Activated naive CD8-positive, alpha-beta T cell treated with anti-CD3 and anti-CD28 coated beads, Interleukin-2, amount 10 ng/mL, durations not matched to agents 7 days and 5 days (primary cell): ENCODE measurements at regions not wholly inside any gene's neighbourhood (a gene's known extent, or its start where the extent isn't known, plus 50 kb on each side); places are given as distances from the start of the nearest gene placed in this dataset.

Experiments used
- ATAC-seq: fragments of 150-1000 bp; cut with Tn5 transposase; one replicate; pipeline ENCODE4 v1.10.0; 2021; ENCODE audit warnings: low read depth, moderate library complexity
- POLR2A ChIA-PET: fragments of 350-600 bp; sonication (Branson Sonifier 250); formaldehyde crosslinking; loops from one replicate; lab custom pipeline; 2021; ENCODE audit warnings: antibody characterized with exemption; lab: Charles Lee
- DNase-seq: peaks from one replicate; pipeline ENCODE4 v3.0.0; 2021
- H3K27ac Mint-ChIP-seq: one replicate; pipeline ENCODE4 v1.8.0; 2022; ENCODE audit warnings: mild to moderate bottlenecking, mixed read lengths
- H3K27me3 Mint-ChIP-seq: one replicate; pipeline ENCODE4 v1.8.0; 2022; ENCODE audit warnings: mild to moderate bottlenecking, moderate library complexity, mixed read lengths
- H3K36me3 Mint-ChIP-seq: one replicate; pipeline ENCODE4 v1.8.0; 2021; ENCODE audit warnings: mild to moderate bottlenecking, mixed read lengths
- H3K4me1 Mint-ChIP-seq: one replicate; pipeline ENCODE4 v1.8.0; 2021; ENCODE audit warnings: mixed read lengths
- H3K4me3 Mint-ChIP-seq: one replicate; pipeline ENCODE4 v1.8.0; 2022; ENCODE audit warnings: mild to moderate bottlenecking, moderate library complexity, mixed read lengths
- H3K9me3 Mint-ChIP-seq: one replicate; pipeline ENCODE4 v1.8.0; 2021; ENCODE audit warnings: mixed read lengths

DNA sequence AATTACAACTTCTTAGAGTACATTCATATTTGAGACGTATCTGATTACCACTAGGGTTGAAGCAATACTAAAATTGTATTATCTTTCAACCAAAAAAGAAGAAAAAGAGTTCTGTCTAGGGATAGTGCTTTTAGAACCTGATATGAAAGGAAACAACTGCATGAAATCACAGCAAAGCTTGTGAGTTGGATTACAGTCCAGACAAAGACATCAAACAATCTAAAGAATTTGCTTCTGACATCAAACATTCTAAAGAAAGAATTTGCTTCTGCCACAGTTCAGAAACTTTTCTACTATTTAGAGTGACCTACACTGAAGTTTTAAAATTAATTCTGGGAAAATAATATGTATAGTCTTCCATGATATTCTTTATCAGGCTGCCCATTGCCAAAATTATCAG, 1141.1 kb upstream of the ACO1 start:
- Mint-ChIP-seq H3K36me3 (no peaks in the 10 kb centered on the region), H3K27ac (no peak overlapping the region), H3K4me3 (no peak overlapping the region), H3K4me1 (no peaks in the 10 kb centered on the region), H3K9me3 (peaks cover 1% of the 10 kb centered on the region), H3K27me3 (no peaks in the 10 kb centered on the region)
- ATAC-seq (no peak), DNase-seq (no peak)
- POLR2A ChIA-PET: no interaction called here

DNA sequence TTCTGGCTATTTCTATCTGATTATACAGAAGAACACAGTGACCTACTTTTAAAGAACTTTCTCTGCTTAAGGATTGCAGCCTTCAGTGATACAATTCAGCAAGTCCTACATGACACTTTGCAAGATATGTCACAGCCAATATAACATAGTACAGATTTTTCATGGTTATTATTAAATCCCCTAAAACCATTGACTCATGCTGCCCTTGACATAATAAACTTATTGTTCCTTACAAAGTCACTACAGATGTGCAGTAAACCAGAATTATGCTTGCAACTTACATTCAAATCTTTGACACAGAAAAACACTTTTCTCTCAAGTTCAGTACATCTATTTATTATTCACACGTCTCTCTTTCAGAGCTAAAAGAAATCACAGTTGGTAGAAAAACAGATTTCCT, 1136.3 kb upstream of the ACO1 start:
- POLR2A ChIA-PET: no interaction called here
- no peak for DNase-seq
- H3K27ac Mint-ChIP-seq: no peak overlapping the region

DNA sequence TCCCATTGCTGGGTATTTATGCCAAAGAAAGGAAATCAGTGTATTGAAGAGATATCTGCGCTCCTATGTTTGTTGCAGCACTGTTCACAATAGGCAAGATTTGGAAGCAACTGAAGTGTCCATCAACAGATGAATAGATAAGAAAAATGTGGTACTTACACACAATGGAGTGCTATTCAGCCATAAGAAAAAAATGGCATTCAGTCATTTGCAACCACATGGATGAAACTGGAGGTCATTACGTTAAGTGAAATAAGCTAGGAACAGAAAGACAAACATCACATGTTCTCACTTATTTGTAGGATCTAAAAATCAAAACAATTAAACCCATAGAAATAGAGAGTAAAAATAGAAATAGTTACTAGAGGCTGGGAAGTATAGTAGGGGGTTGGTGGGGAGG, 1133.1 kb upstream of the ACO1 start:
- DNase-seq (no peak), ATAC-seq (no peak)
- H3K36me3 Mint-ChIP-seq: no peaks in the 10 kb centered on the region
- H3K4me3 Mint-ChIP-seq: no peak overlapping the region
- peaks cover 1% of the 10 kb centered on the region for H3K9me3 Mint-ChIP-seq
- POLR2A ChIA-PET: no interaction called here
- no peaks in the 10 kb centered on the region for H3K4me1 Mint-ChIP-seq
- H3K27ac Mint-ChIP-seq: no peak overlapping the region
- no peaks in the 10 kb centered on the region for H3K27me3 Mint-ChIP-seq

More for the DNA sequence above, 1136.3 kb upstream of the ACO1 start:
- no peaks in the 10 kb centered on the region for H3K4me1 Mint-ChIP-seq
- peaks cover 1% of the 10 kb centered on the region for H3K9me3 Mint-ChIP-seq
- no peak overlapping the region for H3K4me3 Mint-ChIP-seq
- ATAC-seq: no peak
- no peaks in the 10 kb centered on the region for H3K36me3 Mint-ChIP-seq
- no peaks in the 10 kb centered on the region for H3K27me3 Mint-ChIP-seq

DNA sequence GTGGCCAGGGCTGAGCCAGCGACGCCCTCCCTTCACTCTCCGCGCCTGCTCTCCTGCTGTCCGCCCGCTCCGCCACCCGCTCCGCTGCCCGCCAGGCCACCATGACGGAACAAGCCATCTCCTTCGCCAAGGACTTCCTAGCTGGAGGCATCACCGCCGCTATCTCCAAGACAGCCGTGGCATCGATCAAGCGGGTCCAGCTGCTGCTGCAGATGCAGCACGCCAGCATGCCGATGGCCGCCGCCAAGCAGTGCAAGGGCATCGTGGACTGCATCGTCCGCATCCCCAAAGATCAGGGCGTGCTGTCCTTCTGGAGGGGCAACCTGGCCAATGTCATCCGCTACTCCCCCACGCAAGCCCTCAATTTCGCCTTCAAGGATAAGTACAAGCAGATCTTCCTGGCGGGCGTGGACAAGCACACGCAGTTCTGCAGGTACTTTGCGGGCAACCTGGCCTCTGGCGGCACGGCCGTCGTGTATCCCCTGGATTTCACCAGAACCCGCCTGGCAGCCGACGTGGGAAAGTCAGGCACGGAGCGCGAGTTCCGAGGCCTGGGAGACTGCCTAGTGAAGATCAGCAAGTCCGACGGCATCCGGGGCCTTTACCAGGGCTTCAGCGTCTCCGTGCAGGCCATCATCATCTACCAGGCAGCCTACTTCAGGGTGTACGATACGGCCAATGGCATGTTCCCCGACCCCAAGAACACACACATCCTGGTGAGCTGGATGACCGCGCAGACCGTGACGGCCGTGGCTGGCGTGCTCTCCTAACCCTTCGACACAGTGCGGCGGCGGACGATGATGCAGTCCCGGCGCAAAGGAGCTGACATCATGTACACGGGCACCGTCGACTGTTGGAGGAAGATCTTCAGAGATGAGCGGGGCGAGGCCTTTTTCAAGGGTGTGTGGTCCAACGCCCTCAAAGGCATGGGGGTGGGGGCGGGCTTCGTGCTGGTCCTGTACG, 1130.4 kb upstream of the ACO1 start:
- no peak overlapping the region for H3K4me3 Mint-ChIP-seq
- no peaks in the 10 kb centered on the region for H3K27me3 Mint-ChIP-seq
- H3K27ac Mint-ChIP-seq: no peak overlapping the region
- POLR2A ChIA-PET: no interaction called here
- H3K4me1 Mint-ChIP-seq: no peaks in the 10 kb centered on the region
- no peak for ATAC-seq
- H3K36me3 Mint-ChIP-seq: no peaks in the 10 kb centered on the region
- H3K9me3 Mint-ChIP-seq: no peaks in the 10 kb centered on the region
- no peak for DNase-seq

DNA sequence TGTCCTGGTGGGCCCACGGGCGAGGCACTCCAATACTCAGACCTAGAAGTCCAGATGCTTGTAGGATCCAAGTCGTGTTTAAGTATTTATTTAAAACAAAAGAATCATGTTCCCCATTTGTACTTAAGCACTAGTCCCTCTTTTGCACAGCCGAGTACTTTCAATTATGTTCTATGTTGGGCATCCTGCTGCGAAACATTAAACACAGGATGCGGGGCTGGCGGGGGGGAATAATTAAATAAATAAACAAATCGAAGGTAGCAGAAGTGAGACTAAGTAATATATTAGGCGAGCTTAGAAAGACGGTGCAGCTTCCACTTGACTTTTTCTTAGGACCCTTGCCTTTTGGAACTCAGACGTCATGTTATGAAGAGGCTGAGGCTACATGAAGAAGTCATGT, 1129.2 kb upstream of the ACO1 start:
- no peaks in the 10 kb centered on the region for H3K9me3 Mint-ChIP-seq
- H3K27ac Mint-ChIP-seq: no peak overlapping the region
- no peaks in the 10 kb centered on the region for H3K27me3 Mint-ChIP-seq
- no peak overlapping the region for H3K4me3 Mint-ChIP-seq
- ATAC-seq: no peak
- no peak for DNase-seq
- peaks cover 4% of the 10 kb centered on the region for H3K4me1 Mint-ChIP-seq
- no peaks in the 10 kb centered on the region for H3K36me3 Mint-ChIP-seq
- POLR2A ChIA-PET: no interaction called here

DNA sequence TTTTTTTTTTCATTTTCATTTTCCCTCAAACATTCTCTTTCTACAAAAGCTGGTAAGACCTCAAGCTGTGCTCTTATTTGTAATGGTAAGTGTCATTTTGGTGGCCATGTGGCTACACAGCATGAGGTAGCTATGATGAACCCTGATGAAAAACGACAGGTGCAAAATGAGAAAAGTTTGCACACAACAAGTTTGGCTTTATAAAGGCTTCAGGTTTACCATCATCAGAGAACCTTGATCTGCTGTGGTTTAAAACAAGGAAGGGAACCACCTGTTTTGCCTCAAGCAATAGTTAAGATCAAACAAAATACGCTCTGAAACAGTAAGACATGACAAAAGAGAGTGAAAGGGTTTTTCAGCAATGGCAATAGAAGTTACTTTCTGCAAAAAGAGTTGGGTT, 1124.6 kb upstream of the ACO1 start:
- Mint-ChIP-seq H3K4me3 (peak overlapping the region; percentile 35), H3K36me3 (no peaks in the 10 kb centered on the region), H3K27ac (no peak overlapping the region), H3K9me3 (no peaks in the 10 kb centered on the region), H3K27me3 (no peaks in the 10 kb centered on the region), H3K4me1 (peaks cover 4% of the 10 kb centered on the region)
- POLR2A ChIA-PET: no interaction called here
- DNase-seq (no peak), ATAC-seq (peak; percentile 74)

DNA sequence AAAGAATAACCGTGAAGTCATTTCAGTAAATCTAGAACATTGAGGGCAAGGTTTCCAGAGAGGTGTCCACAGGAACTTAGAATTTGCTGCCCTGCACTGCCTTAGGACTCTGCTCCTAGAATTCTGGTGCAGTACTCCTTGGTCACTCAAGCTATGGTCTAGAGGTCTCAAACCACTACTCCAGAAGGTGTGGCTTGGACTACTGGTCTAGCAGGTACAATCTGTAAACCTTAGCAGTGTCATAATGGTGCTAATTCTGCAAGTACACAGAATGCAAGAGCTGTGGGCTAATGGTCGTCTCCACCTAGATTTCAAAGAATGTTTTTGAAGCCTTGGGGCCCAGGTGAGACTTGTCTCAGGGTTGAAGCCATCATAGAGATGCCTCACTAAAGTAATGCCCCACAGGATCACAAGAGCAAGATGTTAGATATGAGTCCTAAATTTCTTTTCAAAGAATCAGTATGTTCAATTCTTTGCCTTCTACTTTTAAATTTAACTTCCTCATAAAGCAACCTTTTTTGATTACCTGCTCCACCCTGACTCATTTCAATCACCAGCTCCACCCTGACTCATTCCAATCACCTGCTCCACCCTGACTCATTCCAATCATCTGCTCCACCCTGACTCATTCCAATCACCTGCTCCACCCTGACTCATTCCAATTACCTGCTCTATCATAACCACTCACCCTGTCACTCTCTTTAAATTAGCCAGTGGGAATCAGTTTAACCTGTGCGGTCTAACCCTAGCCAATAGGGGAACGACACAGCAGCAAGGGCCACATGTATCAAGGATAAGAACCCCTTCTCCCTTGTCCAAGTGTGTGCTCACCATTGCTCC, 1111.8 kb upstream of the ACO1 start:
- Mint-ChIP-seq H3K36me3 (peaks cover 3% of the 10 kb centered on the region), H3K27ac (no peak overlapping the region), H3K4me1 (no peaks in the 10 kb centered on the region), H3K9me3 (peaks cover 10% of the 10 kb centered on the region), H3K4me3 (no peak overlapping the region), H3K27me3 (no peaks in the 10 kb centered on the region)
- no peak for ATAC-seq
- POLR2A ChIA-PET: interaction anchor here (0.7 kb wide), 1 partner anchor 35 kb away, joined by 3 read pairs; no protein-coding TSS in a partner anchor
- DNase-seq: no peak

DNA sequence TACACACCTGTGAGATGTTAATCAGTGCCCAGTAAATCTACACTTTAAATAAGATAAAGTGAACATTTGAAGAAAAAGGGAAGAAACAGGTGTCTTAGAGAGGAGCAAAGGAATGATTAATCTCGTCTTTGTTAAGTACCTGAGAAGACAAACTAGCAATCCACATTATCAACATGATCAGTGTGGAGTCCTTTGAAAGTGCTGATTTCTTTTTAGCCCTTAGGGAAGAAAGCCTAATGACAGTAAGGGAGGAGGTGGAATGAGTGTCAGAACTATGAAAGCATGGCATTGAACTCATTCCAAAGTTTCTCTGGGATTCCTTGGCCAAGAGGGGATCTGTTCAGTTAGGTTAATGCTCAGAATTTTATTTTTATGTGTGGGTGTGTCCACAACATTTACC, 1109.0 kb upstream of the ACO1 start:
- no peak overlapping the region for H3K27ac Mint-ChIP-seq
- H3K4me1 Mint-ChIP-seq: no peaks in the 10 kb centered on the region
- no peaks in the 10 kb centered on the region for H3K27me3 Mint-ChIP-seq
- no peak for ATAC-seq
- peaks cover 7% of the 10 kb centered on the region for H3K9me3 Mint-ChIP-seq
- peaks cover 3% of the 10 kb centered on the region for H3K36me3 Mint-ChIP-seq
- no peak for DNase-seq
- POLR2A ChIA-PET: no interaction called here
- no peak overlapping the region for H3K4me3 Mint-ChIP-seq

DNA sequence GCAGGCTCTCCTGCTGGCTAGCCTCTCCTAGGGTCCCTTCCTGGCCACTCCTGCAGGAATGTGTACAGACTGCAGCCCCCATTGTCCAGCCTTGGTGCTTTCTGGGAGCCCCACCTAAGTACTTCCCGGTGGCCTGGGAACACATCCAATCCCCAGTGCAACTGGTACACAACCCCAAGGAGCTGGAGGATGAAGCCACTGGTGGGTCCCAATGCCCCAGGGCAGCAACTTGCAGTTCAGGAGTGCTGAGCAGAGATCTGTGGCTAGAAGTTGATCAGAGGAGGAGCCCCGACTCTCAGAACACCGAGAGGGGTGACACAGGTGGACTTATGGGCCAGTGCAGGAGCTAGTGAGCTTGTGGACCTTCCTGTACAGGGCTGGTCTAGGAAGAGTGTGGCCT, 1093.7 kb upstream of the ACO1 start:
- ATAC-seq: no peak
- Mint-ChIP-seq H3K4me3 (no peak overlapping the region), H3K36me3 (peaks cover 5% of the 10 kb centered on the region), H3K9me3 (peaks cover 10% of the 10 kb centered on the region), H3K27ac (no peak overlapping the region), H3K4me1 (no peaks in the 10 kb centered on the region), H3K27me3 (peaks cover 1% of the 10 kb centered on the region)
- POLR2A ChIA-PET: no interaction called here
- DNase-seq: no peak

DNA sequence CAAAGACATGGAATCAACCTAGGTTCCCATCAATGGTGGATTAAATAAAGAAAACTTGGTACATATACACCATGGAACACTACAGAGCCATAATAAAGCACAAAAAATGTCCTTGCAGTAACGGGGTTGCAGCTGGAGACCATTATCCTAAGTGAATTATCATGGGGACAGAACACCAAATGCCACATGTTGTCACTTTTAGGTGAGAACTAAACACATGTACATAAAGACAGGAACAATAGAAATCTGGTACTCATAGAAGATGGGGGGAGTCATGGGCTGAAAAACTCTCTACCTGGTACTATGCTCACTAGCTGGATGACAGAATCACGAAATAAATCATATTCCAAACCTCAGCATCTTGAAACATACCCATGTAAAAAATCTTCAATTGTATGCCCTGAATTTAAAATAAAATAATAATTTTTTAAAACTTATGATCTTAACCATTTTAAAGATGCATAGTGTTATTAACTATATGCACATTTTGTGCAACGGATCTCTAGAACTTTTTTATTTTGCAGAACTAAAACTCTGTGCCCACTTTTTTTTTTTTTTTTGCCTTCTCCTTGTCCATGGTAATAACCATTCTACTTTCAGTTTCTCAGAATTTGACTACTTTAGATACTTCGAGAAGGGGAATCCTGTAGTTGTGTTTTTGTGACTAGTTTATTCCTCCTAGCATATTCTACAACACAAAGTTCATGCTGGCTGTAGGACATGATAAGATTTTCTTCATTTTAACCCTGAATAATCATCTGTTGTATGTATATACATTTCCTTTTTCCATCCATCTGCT, 1081.6 kb upstream of the ACO1 start:
- DNase-seq (no peak), ATAC-seq (no peak)
- Mint-ChIP-seq H3K27me3 (no peaks in the 10 kb centered on the region), H3K4me3 (peak overlapping the region; percentile 43), H3K9me3 (peaks cover 5% of the 10 kb centered on the region), H3K36me3 (no peaks in the 10 kb centered on the region), H3K27ac (no peak overlapping the region), H3K4me1 (peaks cover 10% of the 10 kb centered on the region)
- POLR2A ChIA-PET: no interaction called here

DNA sequence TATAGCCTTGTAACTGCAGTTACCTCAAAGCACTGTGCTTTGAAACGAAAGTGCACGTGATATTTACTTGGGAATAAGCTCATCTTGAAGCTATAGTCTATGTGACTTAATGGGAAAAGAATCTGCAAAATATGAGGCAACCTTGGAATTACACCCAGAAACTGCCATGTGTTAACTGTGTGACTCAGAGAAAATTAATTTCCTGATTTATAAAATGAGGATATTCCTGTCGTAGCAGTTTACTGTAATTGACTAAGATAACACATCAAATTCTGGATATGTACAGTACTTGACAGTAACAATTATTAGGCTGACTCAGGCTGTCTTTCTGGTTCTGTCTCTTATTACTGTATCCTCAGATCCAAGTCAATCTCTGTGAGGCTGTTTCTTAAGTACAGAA, 1079.9 kb upstream of the ACO1 start:
- ATAC-seq (no peak), DNase-seq (no peak)
- peaks cover 10% of the 10 kb centered on the region for H3K4me1 Mint-ChIP-seq
- no peak overlapping the region for H3K4me3 Mint-ChIP-seq
- peaks cover 5% of the 10 kb centered on the region for H3K9me3 Mint-ChIP-seq
- no peak overlapping the region for H3K27ac Mint-ChIP-seq
- no peaks in the 10 kb centered on the region for H3K36me3 Mint-ChIP-seq
- H3K27me3 Mint-ChIP-seq: no peaks in the 10 kb centered on the region
- POLR2A ChIA-PET: no interaction called here

DNA sequence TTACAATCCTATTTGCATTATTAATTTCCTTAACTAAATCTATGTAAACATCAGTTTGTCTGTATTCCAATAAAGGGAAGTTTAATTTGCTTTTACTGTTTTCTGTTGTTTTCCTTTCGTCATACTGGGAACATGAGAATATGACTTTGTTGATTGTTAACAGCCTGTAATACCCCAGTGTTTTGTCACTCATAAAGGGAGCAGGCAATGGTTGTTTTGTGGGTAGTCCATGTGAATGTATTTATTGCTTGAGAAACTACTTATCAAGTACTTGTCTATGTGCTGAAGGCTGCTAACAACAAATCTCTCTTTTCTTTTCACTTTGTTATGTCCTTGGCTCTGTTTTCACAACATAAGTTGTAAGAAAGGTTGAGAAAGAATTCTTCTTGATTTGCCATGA, 1070.2 kb upstream of the ACO1 start:
- ATAC-seq: no peak
- Mint-ChIP-seq H3K4me1 (no peaks in the 10 kb centered on the region), H3K27me3 (no peaks in the 10 kb centered on the region), H3K27ac (no peak overlapping the region), H3K36me3 (no peaks in the 10 kb centered on the region), H3K4me3 (no peak overlapping the region), H3K9me3 (peaks cover 2% of the 10 kb centered on the region)
- POLR2A ChIA-PET: no interaction called here
- no peak for DNase-seq

DNA sequence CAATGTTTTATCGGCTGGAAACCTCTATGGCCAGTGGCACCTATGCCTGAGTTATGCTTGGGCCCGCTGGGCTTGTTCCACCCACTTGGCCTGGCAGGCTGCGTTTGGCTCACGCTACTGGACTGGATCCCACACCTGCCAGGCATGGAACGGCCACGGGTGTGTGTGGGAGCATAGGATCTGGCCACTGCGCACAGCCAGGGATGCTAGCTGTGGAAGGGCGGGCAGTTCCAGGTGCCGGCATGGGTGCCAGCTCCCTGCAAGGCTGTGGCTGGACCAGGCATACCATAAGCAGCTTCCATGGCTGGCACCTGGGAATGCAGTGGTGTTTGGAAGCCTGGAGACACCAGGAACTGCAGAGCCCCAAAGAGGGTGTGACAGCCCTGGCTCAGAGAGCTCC, 1063.9 kb upstream of the ACO1 start:
- no peak overlapping the region for H3K4me3 Mint-ChIP-seq
- H3K9me3 Mint-ChIP-seq: no peaks in the 10 kb centered on the region
- no peaks in the 10 kb centered on the region for H3K27me3 Mint-ChIP-seq
- POLR2A ChIA-PET: no interaction called here
- no peak overlapping the region for H3K27ac Mint-ChIP-seq
- peaks cover 7% of the 10 kb centered on the region for H3K4me1 Mint-ChIP-seq
- no peaks in the 10 kb centered on the region for H3K36me3 Mint-ChIP-seq
- no peak for DNase-seq
- ATAC-seq: no peak
